OCI-LY3 (cell line): ENCODE measurements at regions not wholly inside any gene's neighbourhood (a gene's known extent, or its start where the extent isn't known, plus 50 kb on each side); places are given as distances from the start of the nearest gene placed in this dataset.

Source experiments
- H2AFZ ChIP-seq: fragments of 200-600, 300-600 bp; shearing (Covaris generic); 2 replicates; pipeline ENCODE4 v1.6.0; 2014; ENCODE audit warnings: antibody characterized with exemption, low read depth, low read length
- H3K27ac ChIP-seq: fragments of 200-600, 300-600 bp; sonication (generic); 2 replicates; pipeline ENCODE4 v1.5.1; 2014; ENCODE audit warnings: mild to moderate bottlenecking, low read length, moderate library complexity, mixed read lengths
- H3K27me3 ChIP-seq: fragments of 200-600, 300-600 bp; sonication (generic); 2 replicates; pipeline ENCODE4 v1.6.1; 2014; ENCODE audit warnings: low read depth, low read length, mixed read lengths
- H3K36me3 ChIP-seq: fragments of 200-600, 300-600 bp; sonication (generic); replicated peaks from 2 replicates; pipeline ENCODE3; 2014; ENCODE audit warnings: low read depth, low read length, mixed read lengths
- H3K4me1 ChIP-seq: fragments of 300-600, 200-600 bp; sonication (generic); 2 replicates; pipeline ENCODE4 v1.6.1; 2014; ENCODE audit warnings: low read length, mixed read lengths
- H3K4me2 ChIP-seq: fragments of 200-600, 300-600 bp; sonication (generic); 2 replicates; pipeline ENCODE4 v1.6.1; 2014; ENCODE audit warnings: low read length, mixed read lengths
- H3K4me3 ChIP-seq: fragments of 300-600, 200-600 bp; sonication (generic); 2 replicates; pipeline ENCODE4 v1.5.1; 2014; ENCODE audit warnings: antibody characterized with exemption, mild to moderate bottlenecking, low read length, moderate library complexity
- H3K79me2 ChIP-seq: fragments of 300-600, 200-600 bp; shearing (Covaris generic); 2 replicates; pipeline ENCODE4 v1.6.1; 2014; ENCODE audit warnings: mild to moderate bottlenecking, low read length, mixed read lengths
- H3K9ac ChIP-seq: fragments of 300-600, 200-600 bp; shearing (Covaris generic); 2 replicates; pipeline ENCODE4 v1.6.0; 2014; ENCODE audit warnings: mild to moderate bottlenecking, low read length, moderate library complexity
- H3K9me3 ChIP-seq: fragments of 200-600, 300-600 bp; shearing (Covaris generic); 2 replicates; pipeline ENCODE4 v1.6.1; 2014; ENCODE audit warnings: low read length, mixed read lengths; ENCODE audit not compliant: insufficient read depth
- H4K20me1 ChIP-seq: fragments of 200-600, 300-600 bp; sonication (generic); 2 replicates; pipeline ENCODE4 v1.6.1; 2016; ENCODE audit warnings: low read length, mixed read lengths; ENCODE audit not compliant: insufficient read depth
- CTCF ChIP-seq: fragments of 200-600, 300-600 bp; sonication (generic); IDR thresholded peaks from 2 replicates; pipeline ENCODE4 v1.5.1; 2014; ENCODE audit warnings: antibody characterized with exemption, low read length, low read depth
- EZH2phosphoT487 ChIP-seq: fragments of 200-600 bp; shearing (Covaris generic); IDR thresholded peaks from 2 replicates; pipeline ENCODE4 v1.6.1; 2018; ENCODE audit warnings: antibody characterized with exemption, mixed run types, low read depth

GRCh38 chr14:44165936-44166335 is 341.1 kb downstream of the FSCB start:
- H3K4me2 ChIP-seq, result no peak overlapping the region
- H3K27me3 ChIP-seq, result no peaks in the 10 kb centered on the region
- no peaks in the 10 kb centered on the region for H3K4me1 ChIP-seq
- H4K20me1 ChIP-seq, result no peaks in the 10 kb centered on the region
- no peak overlapping the region for H3K4me3 ChIP-seq
- no peaks in the 10 kb centered on the region for H3K79me2 ChIP-seq
- H3K9me3 ChIP-seq, result no peaks in the 10 kb centered on the region
- H3K36me3 ChIP-seq, result no peaks in the 10 kb centered on the region
- TF ChIP-seq EZH2phosphoT487 (no peak), CTCF (no peak)
- H3K27ac ChIP-seq, result no peak overlapping the region
- no peak overlapping the region for H2AFZ ChIP-seq
- H3K9ac ChIP-seq, result no peak overlapping the region

- Histone ChIP-seq H3K9ac (no peak overlapping the region), H2AFZ (no peak overlapping the region), H3K9me3 (no peaks in the 10 kb centered on the region), H3K4me2 (no peak overlapping the region), H3K27me3 (no peaks in the 10 kb centered on the region), H3K79me2 (no peaks in the 10 kb centered on the region), H3K4me1 (no peaks in the 10 kb centered on the region), H4K20me1 (no peaks in the 10 kb centered on the region), H3K36me3 (no peaks in the 10 kb centered on the region), H3K4me3 (no peak overlapping the region), H3K27ac (no peak overlapping the region)
- TF ChIP-seq EZH2phosphoT487, result no peak
- TF ChIP-seq CTCF, result no peak
Measured at GRCh38 chr14:44165286-44165685, 341.8 kb downstream of the FSCB start.

- TF ChIP-seq EZH2phosphoT487 (no peak), CTCF (no peak)
- no peaks in the 10 kb centered on the region for H4K20me1 ChIP-seq
- no peaks in the 10 kb centered on the region for H3K27me3 ChIP-seq
- no peak overlapping the region for H2AFZ ChIP-seq
- no peaks in the 10 kb centered on the region for H3K4me1 ChIP-seq
- H3K9ac ChIP-seq, result no peak overlapping the region
- H3K4me2 ChIP-seq, result no peak overlapping the region
- H3K4me3 ChIP-seq, result no peak overlapping the region
- H3K9me3 ChIP-seq, result no peaks in the 10 kb centered on the region
- H3K79me2 ChIP-seq, result no peaks in the 10 kb centered on the region
- H3K27ac ChIP-seq, result no peak overlapping the region
- no peaks in the 10 kb centered on the region for H3K36me3 ChIP-seq
Measured at GRCh38 chr14:44163946-44164345, 343.1 kb downstream of the FSCB start.

DNA sequence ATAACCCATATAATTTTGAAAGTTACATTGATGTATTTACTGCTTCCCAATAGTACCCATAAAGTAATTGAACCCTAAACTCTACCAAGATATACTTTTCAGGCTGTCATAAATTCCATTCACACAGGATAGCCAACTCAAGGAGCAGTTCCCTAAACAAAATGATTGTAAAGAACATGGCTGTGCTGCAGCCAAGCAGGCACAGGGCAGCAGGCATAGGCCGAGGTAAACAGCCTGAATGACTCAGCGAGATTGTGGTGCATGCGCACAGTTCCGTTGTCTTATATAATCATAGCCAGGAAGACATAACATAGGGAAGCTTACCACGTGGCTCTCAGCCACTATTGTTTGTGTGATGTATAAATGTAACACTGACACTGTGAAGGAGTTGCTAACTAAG is 344.9 kb downstream of the FSCB start:
- no peaks in the 10 kb centered on the region for H3K36me3 ChIP-seq
- H3K4me3 ChIP-seq, result no peak overlapping the region
- no peak overlapping the region for H3K27ac ChIP-seq
- no peaks in the 10 kb centered on the region for H3K79me2 ChIP-seq
- no peaks in the 10 kb centered on the region for H3K27me3 ChIP-seq
- no peaks in the 10 kb centered on the region for H3K4me1 ChIP-seq
- H2AFZ ChIP-seq, result no peak overlapping the region
- no peak overlapping the region for H3K9ac ChIP-seq
- H3K4me2 ChIP-seq, result no peak overlapping the region
- no peaks in the 10 kb centered on the region for H3K9me3 ChIP-seq
- TF ChIP-seq CTCF, result no peak
- TF ChIP-seq EZH2phosphoT487, result no peak
- H4K20me1 ChIP-seq, result no peaks in the 10 kb centered on the region
